Common myeloid progenitor, CD34-positive (primary cell): ENCODE measurements at regions not wholly inside any gene's neighbourhood (a gene's known extent, or its start where the extent isn't known, plus 50 kb on each side); places are given as distances from the start of the nearest gene placed in this dataset.
"Not testable (repeated sequence)": the region's sequence is repeated elsewhere in the genome, so short reads cannot be mapped to it uniquely, and the experiment has no call there.

Experiments used
- CTCF ChIA-PET: fragments of 350-600 bp; sonication (Branson Sonifier 250); formaldehyde crosslinking; loops from one replicate; lab custom pipeline; 2021; ENCODE audit warnings: antibody characterized with exemption; lab: Charles Lee
- POLR2A ChIA-PET: fragments of 350-600 bp; sonication (Branson Sonifier 250); formaldehyde crosslinking; loops from one replicate; lab custom pipeline; 2021; ENCODE audit warnings: antibody characterized with exemption; lab: Charles Lee
- DNase-seq, 3 donors: peaks; one replicate each; pipeline versions ENCODE4 v3.0.0 to v3.0.0-alpha.2; 2013
- H3K27ac ChIP-seq, 2 experiments: 1 replicate in 1 of 2; 2 replicates in 1 of 2; pipeline ENCODE4 v1.7.0; 2013; ENCODE audit warnings: inconsistent platforms in 2 of 2, low read length in 2 of 2, mild to moderate bottlenecking in 2 of 2, low read depth in 1 of 2, moderate library complexity in 1 of 2; ENCODE audit not compliant: severe bottlenecking in 2 of 2, insufficient read depth in 1 of 2, poor library complexity in 1 of 2
- H3K27me3 ChIP-seq, 5 experiments: replicated peaks in 2 of 5; 1 replicate in 3 of 5; 2 replicates in 2 of 5; pipeline versions ENCODE4 v1.6.1 to v1.7.0; 2013; ENCODE audit warnings: low read length in 4 of 5, mild to moderate bottlenecking in 2 of 5, moderate library complexity in 2 of 5, inconsistent platforms in 1 of 5; ENCODE audit not compliant: insufficient read depth in 5 of 5, control insufficient read depth in 4 of 5
- H3K36me3 ChIP-seq, 4 experiments: 1 replicate in 2 of 4; 2 replicates in 2 of 4; pipeline versions ENCODE4 v1.6.1 to v1.7.0; 2013; ENCODE audit warnings: low read length in 3 of 4, control low read depth in 1 of 4, mild to moderate bottlenecking in 1 of 4; ENCODE audit not compliant: control insufficient read depth in 4 of 4, insufficient read depth in 4 of 4
- H3K4me1 ChIP-seq, 4 experiments: 1 replicate in 3 of 4; 2 replicates in 1 of 4; pipeline versions ENCODE4 v1.6.1 to v1.7.1; 2013; ENCODE audit warnings: low read length in 3 of 4, mild to moderate bottlenecking in 3 of 4, control low read depth in 1 of 4, inconsistent platforms in 1 of 4, moderate library complexity in 1 of 4; ENCODE audit not compliant: control insufficient read depth in 4 of 4, insufficient read depth in 4 of 4; ENCODE audit errors: control extremely low read depth in 1 of 4
- H3K4me3 ChIP-seq, 7 experiments: 1 replicate in 4 of 7; 2 replicates in 3 of 7; pipeline versions ENCODE4 v1.5.1 to v1.7.0; 2013; ENCODE audit warnings: mild to moderate bottlenecking in 7 of 7, low read length in 6 of 7, moderate library complexity in 6 of 7, inconsistent platforms in 2 of 7, low read depth in 2 of 7, control low read depth in 1 of 7; ENCODE audit not compliant: insufficient read depth in 4 of 7, control insufficient read depth in 1 of 7; ENCODE audit errors: extremely low read depth in 1 of 7
- H3K9me3 ChIP-seq, 5 experiments: 1 replicate in 4 of 5; 2 replicates in 1 of 5; pipeline versions ENCODE4 v1.6.1 to v1.7.1; 2013; ENCODE audit warnings: low read length in 4 of 5, mild to moderate bottlenecking in 2 of 5, inconsistent platforms in 1 of 5, low read depth in 1 of 5, moderate library complexity in 1 of 5; ENCODE audit not compliant: control insufficient read depth in 4 of 5, insufficient read depth in 2 of 5; ENCODE audit errors: control extremely low read depth in 1 of 5
- WGBS: methylation state at CpG from one replicate; pipeline ENCODE4 v1.1.5; 2013; ENCODE audit not compliant: insufficient coverage; 5-methylcytosine and 5-hydroxymethylcytosine counted together

DNA sequence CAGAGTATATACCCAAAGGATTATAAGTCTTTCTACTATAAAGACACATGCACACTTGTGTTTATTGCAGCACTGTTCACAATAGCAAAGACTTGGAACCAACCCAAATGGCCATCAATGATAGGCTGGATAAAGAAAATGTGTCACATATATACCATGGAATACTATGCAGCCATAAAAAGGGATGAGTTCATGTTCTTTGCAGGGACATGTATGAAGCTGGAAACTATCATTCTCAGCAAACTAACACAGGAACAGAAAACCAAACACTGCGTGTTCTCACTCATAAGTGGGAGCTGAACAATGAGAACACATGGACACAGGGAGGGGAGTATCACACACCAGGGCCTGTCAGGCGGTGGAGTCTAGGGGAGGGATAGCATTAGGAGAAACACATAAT is 281.7 kb upstream of the MEF2C start:
- 100% methylated on average over 1 of the region's 2 CpGs for WGBS
- H3K4me1 ChIP-seq, H3K27me3 ChIP-seq, H3K9me3 ChIP-seq, H3K27ac ChIP-seq, CTCF ChIA-PET, H3K36me3 ChIP-seq, DNase-seq, H3K4me3 ChIP-seq, POLR2A ChIA-PET: not testable (repeated sequence)

DNA sequence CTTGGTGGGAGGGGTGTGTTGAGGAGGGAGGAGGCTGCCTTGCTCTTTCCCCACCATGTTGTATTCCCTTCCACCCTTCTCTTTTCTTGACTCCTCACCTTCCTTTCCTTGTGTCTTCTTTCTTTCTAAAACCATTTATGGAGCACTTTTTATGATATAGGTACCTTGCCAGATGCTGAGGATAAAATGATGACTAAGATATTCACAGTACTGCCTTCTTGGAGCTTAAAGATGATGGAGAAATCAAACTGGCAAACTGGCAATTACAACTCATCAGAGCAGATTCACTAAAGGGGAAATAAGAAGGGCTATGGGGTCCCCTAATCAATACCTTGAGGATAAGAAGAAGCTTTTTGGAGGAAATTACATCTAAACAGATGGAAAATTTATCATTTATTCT is 273.2 kb upstream of the MEF2C start:
- Histone ChIP-seq H3K27ac (no peak overlapping the region), H3K27me3 (no peaks in the 10 kb centered on the region), H3K4me3 (no peak overlapping the region), H3K36me3 (no peaks in the 10 kb centered on the region), H3K4me1 (no peaks in the 10 kb centered on the region), H3K9me3 (peaks cover 0 to 3% (median 0%) of the 10 kb centered on the region in 5 experiments)
- no peak for DNase-seq
- POLR2A ChIA-PET = no interaction called here
- CTCF ChIA-PET = no interaction called here

DNA sequence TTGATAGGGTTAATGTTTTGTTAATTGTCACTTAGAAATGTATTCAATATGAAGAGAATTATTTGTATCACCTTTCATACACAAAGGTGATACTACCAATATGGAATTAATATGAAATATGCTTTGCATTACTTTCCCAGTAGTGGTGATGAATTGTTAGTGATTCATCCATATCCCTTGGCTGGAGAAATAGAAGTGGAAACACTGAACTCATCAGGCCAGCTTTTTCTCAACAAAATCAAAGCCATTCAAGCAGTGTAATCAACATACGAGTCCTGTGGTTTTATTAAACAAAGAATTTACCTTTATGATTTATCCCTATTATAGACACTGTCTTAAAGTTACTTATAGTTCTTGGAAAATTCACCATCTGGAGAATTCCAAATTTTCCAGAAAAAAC is 264.0 kb upstream of the MEF2C start:
- POLR2A ChIA-PET = no interaction called here
- no CpG with 5 or more reads among the region's 1 CpG for WGBS
- no peak for DNase-seq

DNA sequence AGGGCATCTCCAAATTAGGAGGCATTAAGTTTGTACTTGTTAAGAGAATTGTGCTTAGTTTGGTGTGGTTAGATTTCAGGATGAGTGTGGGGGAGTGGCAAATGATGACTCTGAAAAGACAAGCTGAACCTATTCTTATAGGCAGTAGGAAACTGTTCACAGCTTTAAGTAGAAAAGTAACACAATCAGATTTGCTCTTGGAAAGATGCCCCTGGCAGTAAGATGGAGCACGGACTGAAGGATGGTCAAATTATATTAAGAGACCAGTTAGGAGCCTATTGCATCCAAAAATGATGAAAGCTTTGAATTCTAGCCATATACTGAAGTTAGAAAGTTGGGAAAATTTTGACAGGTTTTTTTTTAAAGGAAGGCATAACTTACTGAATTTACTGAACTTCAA is 254.2 kb upstream of the MEF2C start:
- Histone ChIP-seq H3K36me3 (no peaks in the 10 kb centered on the region), H3K9me3 (no peaks in the 10 kb centered on the region), H3K4me3 (no peak overlapping the region), H3K27ac (no peak overlapping the region), H3K27me3 (no peaks in the 10 kb centered on the region), H3K4me1 (peaks cover 0 to 4% (median 1%) of the 10 kb centered on the region in 4 experiments)
- no peak for DNase-seq
- CTCF ChIA-PET = no interaction called here
- WGBS = 100% methylated on average over 1 of the region's 1 CpG
- POLR2A ChIA-PET = no interaction called here

More for the DNA sequence above, 264.0 kb upstream of the MEF2C start:
- H3K27ac ChIP-seq = no peak overlapping the region
- H3K27me3 ChIP-seq = no peaks in the 10 kb centered on the region
- H3K4me3 ChIP-seq = no peak overlapping the region
- H3K4me1 ChIP-seq = no peaks in the 10 kb centered on the region
- no peaks in the 10 kb centered on the region for H3K36me3 ChIP-seq
- H3K9me3 ChIP-seq = peaks cover 0 to 3% (median 0%) of the 10 kb centered on the region in 5 experiments
- CTCF ChIA-PET = no interaction called here

DNA sequence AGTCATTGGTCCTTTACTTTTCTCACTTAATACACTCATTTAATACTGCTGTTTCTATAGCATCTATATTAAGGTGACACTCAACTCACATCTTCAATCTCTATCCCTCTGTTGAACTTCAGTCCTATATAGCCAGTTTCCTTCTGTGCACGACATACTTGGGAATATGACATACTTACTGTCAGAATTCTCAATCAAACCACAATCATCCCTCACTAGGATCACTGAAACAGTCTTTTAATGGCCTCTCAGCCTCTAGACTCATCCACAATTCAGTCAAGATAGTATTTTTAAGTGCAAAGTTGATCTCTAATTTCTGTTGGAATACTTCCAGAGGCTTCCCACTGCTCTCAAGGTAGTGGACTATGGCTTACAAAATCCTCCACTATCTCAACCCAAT is 251.0 kb upstream of the MEF2C start:
- no peaks in the 10 kb centered on the region for H3K36me3 ChIP-seq
- no peaks in the 10 kb centered on the region for H3K9me3 ChIP-seq
- no peak for DNase-seq
- no peak overlapping the region for H3K27ac ChIP-seq
- 100% methylated on average over 1 of the region's 1 CpG for WGBS
- CTCF ChIA-PET = no interaction called here
- POLR2A ChIA-PET = no interaction called here
- H3K4me3 ChIP-seq = no peak overlapping the region
- H3K27me3 ChIP-seq = no peaks in the 10 kb centered on the region
- no peaks in the 10 kb centered on the region for H3K4me1 ChIP-seq

DNA sequence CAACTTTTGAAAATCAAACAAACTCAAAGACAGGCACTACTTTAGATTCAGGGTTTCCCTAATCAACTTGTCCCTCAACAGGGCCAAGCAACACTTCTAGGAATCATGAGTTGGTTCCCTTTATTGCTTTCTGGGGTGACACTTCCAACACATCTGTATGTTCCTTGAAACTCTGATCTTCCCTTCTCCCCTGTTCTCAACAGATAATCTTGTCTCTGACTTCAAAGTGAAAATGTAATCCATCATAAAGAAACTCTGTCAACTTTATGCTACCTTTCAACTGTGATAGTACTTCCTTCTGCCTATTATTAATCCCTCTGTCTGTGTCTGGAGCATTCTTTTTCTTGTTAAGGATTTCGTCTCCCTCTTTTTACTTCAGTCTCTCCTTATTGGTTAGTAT is 250.1 kb upstream of the MEF2C start:
- WGBS = no CpG with 5 or more reads among the region's 1 CpG

DNA sequence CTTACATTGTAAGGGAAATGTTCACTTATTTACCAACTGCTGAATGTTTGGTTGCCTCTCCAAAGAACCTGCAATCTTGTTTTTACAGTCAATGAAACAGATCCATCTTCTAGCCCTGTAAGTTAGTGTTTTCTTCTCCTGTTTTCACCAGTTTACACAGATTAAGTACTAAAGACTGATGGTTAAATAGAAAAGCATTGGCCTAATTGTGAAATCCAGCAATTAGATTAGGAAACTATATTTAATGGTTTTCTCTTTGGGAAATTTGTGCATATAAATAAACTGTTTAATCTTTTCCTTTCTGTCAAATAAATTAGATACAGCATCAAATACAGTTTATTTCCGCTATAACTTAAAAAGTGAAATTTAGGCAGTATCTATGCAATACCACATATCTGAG is 247.9 kb upstream of the MEF2C start:
- no peak for DNase-seq
- no peak overlapping the region for H3K4me3 ChIP-seq
- CTCF ChIA-PET = no interaction called here
- POLR2A ChIA-PET = no interaction called here
- no peaks in the 10 kb centered on the region for H3K9me3 ChIP-seq
- WGBS = no CpG with 5 or more reads among the region's 1 CpG
- H3K27me3 ChIP-seq = no peaks in the 10 kb centered on the region
- no peaks in the 10 kb centered on the region for H3K36me3 ChIP-seq
- no peak overlapping the region for H3K27ac ChIP-seq
- H3K4me1 ChIP-seq = peaks cover 0 to 12% (median 7%) of the 10 kb centered on the region in 4 experiments

More for the DNA sequence above, 250.1 kb upstream of the MEF2C start:
- Histone ChIP-seq H3K9me3 (no peaks in the 10 kb centered on the region), H3K27ac (no peak overlapping the region), H3K36me3 (no peaks in the 10 kb centered on the region), H3K4me1 (peaks cover 0 to 5% (median 3%) of the 10 kb centered on the region in 4 experiments), H3K27me3 (no peaks in the 10 kb centered on the region), H3K4me3 (no peak overlapping the region)
- ChIA-PET POLR2A (no interaction called here), CTCF (no interaction called here)
- no peak for DNase-seq
